Immature natural killer cell (primary cell): ENCODE measurements at regions not wholly inside any gene's neighbourhood (a gene's known extent, or its start where the extent isn't known, plus 50 kb on each side); places are given as distances from the start of the nearest gene placed in this dataset.
"Not testable (repeated sequence)": the region's sequence is repeated elsewhere in the genome, so short reads cannot be mapped to it uniquely, and the experiment has no call there.

Experiments
- DNase-seq, 3 donors: peaks; one replicate each; pipeline ENCODE4 v3.0.0; 2022; ENCODE audit warnings: mixed read lengths in 1 of 3
- H3K27ac Mint-ChIP-seq, 6 donors: one replicate each; pipeline ENCODE4 v1.8.0; 2020; ENCODE audit warnings: mixed read lengths in 6 of 6, mild to moderate bottlenecking in 5 of 6, inconsistent platforms in 4 of 6, moderate library complexity in 3 of 6
- H3K27me3 Mint-ChIP-seq, 3 donors: one replicate each; pipeline ENCODE4 v1.8.0; 2020 to 2021; ENCODE audit warnings: low read depth in 3 of 3, mild to moderate bottlenecking in 3 of 3, mixed read lengths in 3 of 3, moderate library complexity in 3 of 3, inconsistent platforms in 1 of 3
- H3K36me3 Mint-ChIP-seq, 3 donors: one replicate each; pipeline ENCODE4 v1.8.0; 2020; ENCODE audit warnings: mixed read lengths in 3 of 3, inconsistent platforms in 2 of 3, mild to moderate bottlenecking in 2 of 3
- H3K4me1 Mint-ChIP-seq, 2 donors: one replicate each; pipeline ENCODE4 v1.8.0; 2020; ENCODE audit warnings: inconsistent platforms in 2 of 2, mild to moderate bottlenecking in 2 of 2, mixed read lengths in 2 of 2, moderate library complexity in 1 of 2
- H3K4me3 Mint-ChIP-seq, 5 donors: one replicate each; pipeline ENCODE4 v1.8.0; 2020; ENCODE audit warnings: mild to moderate bottlenecking in 5 of 5, mixed read lengths in 5 of 5, inconsistent platforms in 3 of 5, moderate library complexity in 3 of 5
- H3K9me3 Mint-ChIP-seq, 6 donors: one replicate each; pipeline ENCODE4 v1.8.0; 2020; ENCODE audit warnings: mild to moderate bottlenecking in 6 of 6, mixed read lengths in 6 of 6, inconsistent platforms in 4 of 6, moderate library complexity in 3 of 6

DNA sequence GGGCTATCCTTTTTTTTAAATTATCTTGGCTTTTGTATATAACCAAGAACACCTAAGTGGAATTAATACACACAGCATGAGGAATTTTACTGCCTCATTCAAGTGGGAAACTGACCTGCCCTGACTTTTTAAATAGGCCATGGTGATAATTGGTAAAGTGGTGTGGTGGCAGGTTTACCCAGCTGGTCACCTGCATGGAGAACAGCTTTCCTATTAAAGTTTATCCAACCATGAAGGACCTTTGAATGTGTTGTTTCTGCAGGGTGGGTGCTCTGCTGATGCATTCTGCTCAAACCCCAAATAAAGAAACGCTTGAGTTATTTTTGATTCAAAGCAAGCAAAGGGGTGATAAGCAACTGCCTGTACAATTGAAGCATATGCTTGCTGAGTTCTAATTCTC, 261.0 kb upstream of the GRIN3A start:
- Mint-ChIP-seq H3K4me1 (no peaks in the 10 kb centered on the region), H3K9me3 (peaks cover 5 to 32% (median 13%) of the 10 kb centered on the region in 6 donors), H3K27ac (no peak overlapping the region), H3K4me3 (no peak overlapping the region), H3K27me3 (peaks cover 0 to 2% (median 0%) of the 10 kb centered on the region in 3 donors), H3K36me3 (no peaks in the 10 kb centered on the region)
- no peak for DNase-seq

DNA sequence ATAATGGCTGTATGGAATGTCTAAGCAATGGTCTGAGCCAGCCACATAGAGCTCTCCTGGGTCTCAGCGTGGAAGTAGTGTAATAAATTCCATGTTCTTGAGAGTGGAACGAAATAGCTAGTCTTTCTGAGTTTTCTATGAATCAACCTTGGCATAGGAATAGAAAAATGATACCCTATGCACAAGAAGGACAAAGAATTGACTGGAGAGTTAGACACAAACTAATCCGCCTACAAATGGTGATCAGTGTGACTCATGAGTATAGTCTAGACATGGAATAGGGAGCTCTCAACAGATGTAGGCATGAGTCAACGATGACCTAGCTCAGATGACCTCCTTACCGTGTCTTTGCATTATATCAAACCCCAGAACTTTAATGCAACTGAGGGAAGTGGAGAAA, 256.8 kb upstream of the GRIN3A start:
- Mint-ChIP-seq H3K9me3 (peaks cover 4 to 15% (median 12%) of the 10 kb centered on the region in 6 donors), H3K4me1 (no peaks in the 10 kb centered on the region), H3K27ac (no peak overlapping the region), H3K4me3 (no peak overlapping the region), H3K27me3 (peaks cover 0 to 3% (median 0%) of the 10 kb centered on the region in 3 donors), H3K36me3 (no peaks in the 10 kb centered on the region)
- no peak for DNase-seq

DNA sequence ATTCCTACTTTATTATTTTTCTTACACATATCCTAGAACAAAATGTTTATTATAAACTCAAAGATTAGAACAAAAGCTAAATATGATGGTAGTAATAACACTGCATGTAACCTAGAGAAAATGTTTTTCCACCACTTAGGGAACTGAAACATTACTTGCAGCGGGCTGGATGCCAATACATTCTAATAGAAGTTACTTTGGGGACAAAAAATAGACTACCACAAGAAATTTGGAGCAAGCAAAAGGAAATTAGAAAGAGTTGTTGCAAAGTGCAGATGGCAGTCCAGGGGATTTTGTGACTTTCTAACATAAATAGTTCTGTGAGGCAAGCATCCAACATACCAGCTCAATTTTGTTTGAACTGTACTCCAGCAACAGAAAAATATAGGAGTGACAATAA, 255.3 kb upstream of the GRIN3A start:
- no peak overlapping the region for H3K4me3 Mint-ChIP-seq

DNA sequence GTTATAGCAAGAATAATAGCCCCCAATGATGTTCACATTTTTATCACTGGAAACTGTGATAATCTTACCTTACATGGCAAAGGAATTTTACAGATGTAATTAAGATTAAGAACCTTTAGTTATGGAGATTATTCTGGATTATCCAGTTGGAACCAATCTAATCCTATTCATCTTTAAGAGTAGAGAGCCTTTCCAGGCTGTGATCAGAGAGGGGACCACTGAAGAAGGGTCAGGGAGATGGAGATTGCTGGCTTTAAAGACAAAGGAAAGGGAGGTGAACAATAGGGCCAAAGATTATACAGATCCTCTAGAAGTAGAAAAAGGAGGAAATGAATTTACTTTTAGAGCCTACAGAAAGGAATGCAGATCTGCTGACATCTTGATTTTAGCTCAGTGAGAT, 253.5 kb upstream of the GRIN3A start:
- Mint-ChIP-seq H3K27ac (no peak overlapping the region), H3K9me3 (peaks cover 5 to 15% (median 10%) of the 10 kb centered on the region in 6 donors), H3K4me3 (no peak overlapping the region)

More for the DNA sequence above, 255.3 kb upstream of the GRIN3A start:
- no peaks in the 10 kb centered on the region for H3K36me3 Mint-ChIP-seq
- no peaks in the 10 kb centered on the region for H3K4me1 Mint-ChIP-seq
- no peak overlapping the region for H3K27ac Mint-ChIP-seq
- DNase-seq: no peak
- H3K27me3 Mint-ChIP-seq: peaks cover 0 to 3% (median 0%) of the 10 kb centered on the region in 3 donors
- H3K9me3 Mint-ChIP-seq: peaks cover 8 to 15% (median 12%) of the 10 kb centered on the region in 6 donors

DNA sequence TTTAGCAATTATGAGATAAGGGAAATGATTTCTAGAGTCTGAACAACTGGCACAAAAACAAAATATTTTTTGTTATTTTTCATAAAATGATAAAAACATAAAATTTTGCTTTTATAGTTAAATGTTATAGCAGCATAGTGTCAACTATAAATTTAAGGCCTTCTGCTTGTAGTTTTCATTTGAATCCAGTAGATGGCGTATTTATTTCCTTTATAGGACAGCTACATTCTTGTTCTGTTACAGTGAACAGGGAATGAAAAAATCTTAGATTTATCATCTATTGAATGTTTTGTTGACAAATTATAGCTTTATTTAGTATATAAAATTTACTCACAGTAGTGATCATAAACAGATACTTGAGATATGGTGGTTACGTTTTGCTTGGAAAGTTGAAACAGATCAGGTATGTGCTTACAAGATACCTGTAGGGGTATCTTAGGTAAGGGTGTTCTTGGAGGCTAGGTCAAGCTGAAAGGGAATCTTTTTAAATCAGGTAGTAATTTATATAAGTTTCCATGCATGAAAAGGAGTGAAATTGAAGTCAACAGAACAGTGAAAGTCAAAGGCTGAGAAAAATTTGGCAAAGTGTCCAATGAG, 239.3 kb upstream of the GRIN3A start:
- H3K9me3 Mint-ChIP-seq: peaks cover 0 to 22% (median 4%) of the 10 kb centered on the region in 6 donors
- no peak overlapping the region for H3K27ac Mint-ChIP-seq
- no peaks in the 10 kb centered on the region for H3K27me3 Mint-ChIP-seq
- H3K4me3 Mint-ChIP-seq: no peak overlapping the region
- DNase-seq: no peak
- no peaks in the 10 kb centered on the region for H3K36me3 Mint-ChIP-seq
- H3K4me1 Mint-ChIP-seq: no peaks in the 10 kb centered on the region

More for the DNA sequence above, 253.5 kb upstream of the GRIN3A start:
- H3K36me3 Mint-ChIP-seq: no peaks in the 10 kb centered on the region
- H3K27me3 Mint-ChIP-seq: peaks cover 0 to 3% (median 0%) of the 10 kb centered on the region in 3 donors
- no peak for DNase-seq
- H3K4me1 Mint-ChIP-seq: no peaks in the 10 kb centered on the region

DNA sequence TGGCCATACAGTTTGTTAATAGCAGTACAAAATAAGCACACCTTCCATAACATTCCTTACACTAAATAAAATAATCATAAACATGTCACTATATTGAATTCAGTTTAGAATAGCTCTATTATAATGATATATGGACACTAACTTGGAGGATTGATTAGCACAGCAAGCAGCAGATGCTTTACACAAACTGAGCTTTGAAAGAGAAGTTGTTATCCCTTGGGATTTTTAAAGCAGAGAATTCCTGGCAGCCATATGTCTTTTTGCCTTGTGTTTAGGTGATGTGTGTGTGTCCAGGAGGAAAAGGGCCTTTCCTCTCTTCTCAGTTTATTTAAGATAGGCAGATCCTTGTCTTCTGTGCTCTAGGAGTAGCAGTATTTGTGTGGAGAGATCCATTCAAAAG, 232.2 kb upstream of the GRIN3A start:
- Mint-ChIP-seq H3K27ac (no peak overlapping the region), H3K4me1 (no peaks in the 10 kb centered on the region), H3K36me3 (no peaks in the 10 kb centered on the region), H3K27me3 (peaks cover 0 to 2% (median 0%) of the 10 kb centered on the region in 3 donors), H3K4me3 (no peak overlapping the region), H3K9me3 (peaks cover 0 to 7% (median 3%) of the 10 kb centered on the region in 6 donors)
- no peak for DNase-seq

DNA sequence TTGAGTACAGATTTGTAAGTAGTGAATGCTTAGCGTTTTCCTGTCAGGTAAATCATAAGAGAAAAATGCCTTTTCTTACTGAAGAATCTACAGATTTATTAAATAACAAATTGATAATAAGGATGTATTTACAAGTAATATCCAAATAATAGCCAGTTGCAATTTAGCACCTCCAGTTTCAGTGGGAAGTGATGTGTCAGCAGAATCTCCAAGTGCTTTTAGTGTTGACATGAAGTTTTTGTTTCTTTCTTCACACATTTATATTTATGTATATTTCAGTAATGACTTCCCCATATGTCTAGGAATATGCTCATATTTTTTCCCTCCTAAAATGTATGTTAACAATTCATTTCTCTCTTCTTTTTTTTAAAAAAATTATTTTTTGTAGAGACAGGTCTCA, 229.9 kb upstream of the GRIN3A start:
- H3K9me3 Mint-ChIP-seq: peaks cover 2 to 9% (median 6%) of the 10 kb centered on the region in 6 donors

DNA sequence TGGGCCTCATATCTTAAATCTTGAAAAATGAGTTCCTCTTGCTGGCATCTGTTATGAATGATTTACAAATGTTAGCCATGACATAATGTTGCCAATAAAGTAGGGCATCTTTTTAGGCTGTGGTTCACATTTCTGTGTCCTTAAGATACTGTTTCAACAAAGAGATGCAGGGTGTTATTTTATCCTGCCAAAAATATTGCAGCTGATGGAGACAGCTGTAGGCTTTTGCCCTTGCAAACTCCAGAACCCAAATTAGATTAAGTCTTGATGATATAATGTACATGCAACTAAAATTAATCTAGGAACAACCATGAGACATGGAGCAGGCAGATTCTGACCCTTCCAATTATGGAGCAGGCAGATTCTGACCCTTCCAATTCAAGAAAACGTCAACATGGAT, 228.2 kb upstream of the GRIN3A start:
- no peaks in the 10 kb centered on the region for H3K4me1 Mint-ChIP-seq

More for the DNA sequence above, 229.9 kb upstream of the GRIN3A start:
- Mint-ChIP-seq H3K4me1 (no peaks in the 10 kb centered on the region), H3K36me3 (no peaks in the 10 kb centered on the region), H3K27me3 (peaks cover 0 to 2% (median 0%) of the 10 kb centered on the region in 3 donors), H3K4me3 (no peak overlapping the region), H3K27ac (no peak overlapping the region)
- DNase-seq: no peak

DNA sequence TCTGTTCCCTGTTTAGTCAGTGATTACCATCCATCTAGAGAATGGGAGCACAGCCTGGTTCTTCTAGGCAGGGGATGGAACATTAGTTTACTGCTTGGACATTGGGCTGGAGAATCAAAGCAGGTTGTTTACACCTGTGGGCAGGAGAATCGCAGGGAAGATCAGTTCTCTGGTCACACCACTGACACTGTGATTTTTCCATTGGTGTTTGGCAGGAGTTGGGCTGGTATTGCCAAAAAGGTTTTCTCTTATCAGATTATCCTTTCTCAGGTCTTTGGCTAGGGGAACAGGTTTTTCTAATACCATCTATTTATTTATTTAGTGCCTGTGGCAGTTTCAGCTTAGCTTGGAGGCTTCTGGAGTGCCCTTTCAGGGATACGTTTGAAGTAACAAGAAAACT, 219.3 kb upstream of the GRIN3A start:
- Mint-ChIP-seq H3K27ac (no peak overlapping the region), H3K9me3 (peaks cover 2 to 16% (median 6%) of the 10 kb centered on the region in 6 donors), H3K27me3 (peaks cover 0 to 1% (median 0%) of the 10 kb centered on the region in 3 donors), H3K4me1 (no peaks in the 10 kb centered on the region), H3K4me3 (no peak overlapping the region), H3K36me3 (no peaks in the 10 kb centered on the region)
- DNase-seq: no peak

More for the DNA sequence above, 228.2 kb upstream of the GRIN3A start:
- no peak overlapping the region for H3K4me3 Mint-ChIP-seq
- DNase-seq: no peak
- H3K27me3 Mint-ChIP-seq: peaks cover 0 to 2% (median 0%) of the 10 kb centered on the region in 3 donors
- no peaks in the 10 kb centered on the region for H3K36me3 Mint-ChIP-seq
- peaks cover 2 to 11% (median 6%) of the 10 kb centered on the region in 6 donors for H3K9me3 Mint-ChIP-seq
- H3K27ac Mint-ChIP-seq: no peak overlapping the region

DNA sequence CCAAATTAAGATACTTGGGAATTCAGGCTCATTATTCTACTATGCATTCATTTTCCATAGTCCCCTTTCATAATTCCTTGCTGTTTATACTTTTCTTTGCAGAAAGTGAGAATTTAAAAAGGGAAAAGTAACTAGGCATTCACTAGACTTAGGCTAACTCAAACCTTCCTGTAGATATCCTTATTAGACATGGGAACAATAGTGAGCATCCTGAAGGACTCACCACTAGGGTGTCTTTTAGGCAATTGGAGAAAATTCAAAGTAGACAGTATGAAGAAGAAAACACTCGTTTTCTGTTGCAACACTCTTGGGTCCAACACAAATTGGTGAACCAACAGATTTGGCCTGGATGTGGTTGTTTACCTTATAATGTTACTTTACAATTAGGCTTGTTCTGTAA, 213.2 kb upstream of the GRIN3A start:
- Mint-ChIP-seq H3K4me1 (no peaks in the 10 kb centered on the region), H3K27me3 (peaks cover 0 to 1% (median 1%) of the 10 kb centered on the region in 3 donors), H3K4me3 (no peak overlapping the region), H3K9me3 (peaks cover 0 to 42% (median 14%) of the 10 kb centered on the region in 6 donors), H3K27ac (no peak overlapping the region), H3K36me3 (no peaks in the 10 kb centered on the region)
- no peak for DNase-seq

DNA sequence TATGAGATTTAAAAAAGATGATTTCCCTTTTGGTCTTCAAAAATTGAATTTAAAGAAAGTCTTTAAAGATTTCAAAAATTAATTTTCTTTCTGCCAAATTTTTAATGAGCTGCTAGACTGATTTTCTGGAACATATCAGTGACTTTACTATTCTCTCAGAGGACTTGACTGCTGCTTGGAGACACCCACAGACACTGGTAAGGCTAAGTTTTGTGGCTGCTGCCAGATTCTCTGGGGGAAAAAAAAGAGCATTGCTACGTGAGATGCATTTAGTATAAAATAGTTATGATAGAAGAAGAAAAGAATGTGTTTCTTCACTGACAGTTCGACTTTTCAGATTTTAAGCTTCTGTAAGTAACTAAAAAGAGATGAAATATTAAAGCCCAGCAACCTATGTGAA, 193.3 kb upstream of the GRIN3A start:
- no peaks in the 10 kb centered on the region for H3K27me3 Mint-ChIP-seq
- H3K36me3 Mint-ChIP-seq: no peaks in the 10 kb centered on the region
- H3K4me1 Mint-ChIP-seq: no peaks in the 10 kb centered on the region
- DNase-seq: no peak
- no peak overlapping the region for H3K27ac Mint-ChIP-seq
- no peak overlapping the region for H3K4me3 Mint-ChIP-seq
- H3K9me3 Mint-ChIP-seq: peaks cover 5 to 38% (median 14%) of the 10 kb centered on the region in 6 donors

DNA sequence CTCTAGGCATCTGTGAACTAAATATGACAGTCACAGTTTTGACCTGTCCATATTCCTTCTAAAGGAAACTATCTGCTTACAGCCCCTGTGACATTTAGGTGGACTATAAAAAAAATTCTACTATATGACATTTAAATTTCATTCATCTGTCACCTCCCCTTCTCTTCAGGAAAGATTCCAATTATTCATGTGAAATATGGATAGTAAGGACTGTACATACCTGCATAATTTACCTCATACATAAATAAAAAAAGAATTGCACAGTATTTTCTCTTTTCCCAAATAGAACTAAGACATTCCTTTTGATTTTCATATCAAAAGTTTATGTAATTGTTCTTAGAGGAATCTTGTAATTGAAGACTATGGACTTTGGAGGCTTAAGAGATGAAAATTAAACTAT, 192.3 kb upstream of the GRIN3A start:
- DNase-seq: no peak
- H3K27me3 Mint-ChIP-seq: no peaks in the 10 kb centered on the region
- H3K4me3 Mint-ChIP-seq: no peak overlapping the region
- no peak overlapping the region for H3K27ac Mint-ChIP-seq
- H3K4me1 Mint-ChIP-seq: no peaks in the 10 kb centered on the region
- H3K9me3 Mint-ChIP-seq: peaks cover 5 to 35% (median 12%) of the 10 kb centered on the region in 6 donors
- no peaks in the 10 kb centered on the region for H3K36me3 Mint-ChIP-seq

DNA sequence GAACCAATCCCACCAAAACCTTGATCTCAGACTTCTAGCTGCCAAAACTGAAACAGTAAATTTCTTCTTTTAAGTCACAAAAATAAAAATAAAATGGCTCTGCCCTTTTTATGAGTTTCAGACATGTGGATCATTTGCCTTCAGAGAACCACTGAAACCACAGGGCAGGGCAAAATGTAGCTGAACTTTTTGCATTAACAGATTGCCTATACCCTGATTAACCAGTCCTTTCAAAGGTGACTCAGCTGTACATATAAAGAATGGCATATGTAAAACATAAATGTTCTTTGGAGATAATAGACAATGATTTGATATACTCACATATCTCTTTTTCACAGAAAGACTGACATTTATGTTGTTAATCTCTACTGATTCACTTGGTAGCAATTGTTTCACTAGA, 187.1 kb upstream of the GRIN3A start:
- H3K4me3 Mint-ChIP-seq: no peak overlapping the region
- H3K36me3 Mint-ChIP-seq: no peaks in the 10 kb centered on the region
- H3K4me1 Mint-ChIP-seq: no peaks in the 10 kb centered on the region
- peaks cover 3 to 42% (median 15%) of the 10 kb centered on the region in 6 donors for H3K9me3 Mint-ChIP-seq
- DNase-seq: no peak
- no peak overlapping the region for H3K27ac Mint-ChIP-seq
- H3K27me3 Mint-ChIP-seq: no peaks in the 10 kb centered on the region

DNA sequence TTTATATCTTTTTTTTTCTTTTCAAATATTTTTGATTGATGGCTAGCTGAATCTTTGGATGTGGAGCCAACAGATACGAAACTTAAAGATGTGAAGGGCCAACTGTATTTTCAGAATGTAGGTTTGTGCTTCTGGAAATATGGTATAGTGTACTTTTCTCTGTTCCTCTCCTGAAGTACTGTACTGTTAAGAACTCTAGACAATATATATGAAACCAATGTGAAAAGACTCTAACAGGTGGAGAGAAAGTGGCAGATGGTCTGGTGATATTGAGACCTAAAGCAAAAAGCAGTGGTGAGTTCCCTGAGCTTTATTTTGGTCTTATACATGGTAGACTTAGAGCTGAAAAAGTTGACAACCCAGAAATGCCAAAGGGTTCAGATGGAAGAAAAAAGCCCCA, 185.0 kb upstream of the GRIN3A start:
- Mint-ChIP-seq H3K27me3 (no peaks in the 10 kb centered on the region), H3K36me3 (no peaks in the 10 kb centered on the region), H3K9me3 (peaks cover 3 to 42% (median 15%) of the 10 kb centered on the region in 6 donors), H3K4me3 (no peak overlapping the region), H3K4me1 (no peaks in the 10 kb centered on the region), H3K27ac (no peak overlapping the region)
- DNase-seq: no peak

DNA sequence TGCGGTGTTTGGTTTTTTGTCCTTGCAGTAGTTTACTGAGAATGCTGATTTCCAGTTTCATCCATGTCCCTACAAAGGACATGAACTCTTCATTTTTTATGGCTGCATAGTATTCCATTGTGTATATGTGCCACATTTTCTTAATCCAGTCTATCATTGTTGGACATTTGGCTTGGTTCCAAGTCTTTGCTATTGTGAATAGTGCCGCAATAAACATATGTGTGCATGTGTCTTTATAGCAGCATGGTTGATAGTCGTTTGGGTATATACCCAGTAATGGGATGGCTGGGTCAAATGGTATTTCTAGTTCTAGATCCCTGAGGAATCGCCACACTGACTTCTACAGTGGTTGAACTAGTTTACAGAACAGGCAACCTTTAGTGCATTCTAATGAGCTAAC, 178.5 kb upstream of the GRIN3A start:
- peaks cover 4 to 24% (median 13%) of the 10 kb centered on the region in 6 donors for H3K9me3 Mint-ChIP-seq
- not testable (repeated sequence) for H3K27ac Mint-ChIP-seq, H3K4me3 Mint-ChIP-seq, H3K36me3 Mint-ChIP-seq, DNase-seq, H3K4me1 Mint-ChIP-seq, H3K27me3 Mint-ChIP-seq
